ENCODE measurements at regions not wholly inside any gene's neighbourhood (a gene's known extent, or its start where the extent isn't known, plus 50 kb on each side); places are given as distances from the start of the nearest gene placed in this dataset.

DNA sequence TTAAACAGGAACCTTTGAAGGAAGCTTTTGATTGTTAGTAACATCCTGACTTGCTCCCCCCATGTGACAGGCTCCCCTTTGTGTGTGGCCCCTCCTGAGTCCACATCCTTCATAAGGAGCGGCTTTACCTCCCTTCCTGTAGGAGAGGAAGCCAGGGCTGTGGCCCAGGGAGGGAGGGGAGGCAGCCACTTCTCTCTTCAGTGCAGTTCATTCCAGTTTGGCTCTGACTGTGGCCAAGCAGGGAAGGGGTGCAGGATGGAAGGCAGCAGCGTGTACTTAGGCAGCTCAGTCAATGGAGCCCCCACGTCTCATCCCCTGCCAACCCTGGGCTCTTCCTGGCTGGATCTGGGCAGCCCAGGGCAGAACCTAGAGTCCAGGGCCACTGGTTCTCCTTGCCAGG, 295.2 kb downstream of the QKI start:
- H3K9me3 ChIP-seq (replicated peaks; ENCODE audit: control insufficient read depth, insufficient read depth, low read depth, low read length), result no peaks in the 10 kb centered on the region
- H3K27me3 ChIP-seq (ENCODE audit: control insufficient read depth in 2 of 2, insufficient read depth in 2 of 2, low read length in 2 of 2), result peaks cover 3 to 29% of the 10 kb centered on the region in 2 experiments; a peak in 2 of 5 replicates
- ATAC-seq (no peak), DNase-seq (ENCODE audit: extremely low read depth in 1 of 4, low spot score in 3 of 4) (no peak), FAIRE-seq (no peak)
- H3K27ac ChIP-seq (ENCODE audit: extremely low read depth, low read depth, low read length), result no peak overlapping the region
- H3K36me3 ChIP-seq (ENCODE audit: control insufficient read depth, insufficient read depth, low read length), result no peaks in the 10 kb centered on the region
- H3K9me1 ChIP-seq (ENCODE audit: control insufficient read depth, insufficient read depth, low read length), result no peaks in the 10 kb centered on the region
- H3K4me2 ChIP-seq (ENCODE audit: insufficient read depth, low read length), result no peak overlapping the region
- no peaks in the 10 kb centered on the region for H3K79me2 ChIP-seq (ENCODE audit: control insufficient read depth, insufficient read depth, low read length)
- CTCF ChIA-PET (ENCODE audit: low intra/inter-chr PET ratio), result no interaction called here
- POLR2A ChIA-PET, result no interaction called here
- intact Hi-C loops (cut with micrococcal nuclease) (loop anchor here (5.0 kb wide), 2 partner anchors 153 to 292 kb away; no protein-coding TSS in a partner anchor), in situ Hi-C loops (cut with MboI) (no loop called here)
- no peak overlapping the region; a peak in 1 of 4 replicates for H3K9ac ChIP-seq (ENCODE audit: insufficient read depth in 1 of 2, low read depth in 2 of 2, low read length in 2 of 2)
- peaks cover 6 to 8% of the 10 kb centered on the region in 2 experiments; a peak in 4 of 5 replicates for H3K4me1 ChIP-seq (replicated peaks in 1 of 2; ENCODE audit: control insufficient read depth in 2 of 2, insufficient read depth in 2 of 2, low read length in 2 of 2)
- no TSS peak for BruUV-seq (replicated peaks)
- no peak overlapping the region for H3K4me3 ChIP-seq
- WGBS (ENCODE audit: insufficient coverage, low coverage, missing lambda C conversion rate), result 19% methylated on average over 2 of the region's 3 CpGs
- no peaks in the 10 kb centered on the region for H4K20me1 ChIP-seq (replicated peaks; ENCODE audit: control insufficient read depth, insufficient read depth, low read length)
- H2AFZ ChIP-seq (ENCODE audit: low read depth, low read length), result no peak overlapping the region; the same call in 1 of the 2 replicates
- TF ChIP-seq CBX8 (IDR thresholded peaks at IDR 0.05; ENCODE audit: borderline replicate concordance, extremely low read depth, low read depth, low read length, poor library complexity, severe bottlenecking) (no peak), CBX2 (IDR thresholded peaks at IDR 0.05; ENCODE audit: insufficient read depth, low read length, poor library complexity, severe bottlenecking) (no peak), C11orf30 (IDR thresholded peaks at IDR 0.05; ENCODE audit: low read depth) (no peak), PCBP2 (IDR thresholded peaks at IDR 0.05; ENCODE audit: low read depth, low read length, poor library complexity, severe bottlenecking) (no peak), TAF15 (IDR thresholded peaks at IDR 0.05; ENCODE audit: low read depth, low read length) (no peak), U2AF2 (optimal IDR thresholded peaks at IDR 0.05; ENCODE audit: low read depth, low read length) (no peak)
- TF ChIP-seq, protein P1, sequence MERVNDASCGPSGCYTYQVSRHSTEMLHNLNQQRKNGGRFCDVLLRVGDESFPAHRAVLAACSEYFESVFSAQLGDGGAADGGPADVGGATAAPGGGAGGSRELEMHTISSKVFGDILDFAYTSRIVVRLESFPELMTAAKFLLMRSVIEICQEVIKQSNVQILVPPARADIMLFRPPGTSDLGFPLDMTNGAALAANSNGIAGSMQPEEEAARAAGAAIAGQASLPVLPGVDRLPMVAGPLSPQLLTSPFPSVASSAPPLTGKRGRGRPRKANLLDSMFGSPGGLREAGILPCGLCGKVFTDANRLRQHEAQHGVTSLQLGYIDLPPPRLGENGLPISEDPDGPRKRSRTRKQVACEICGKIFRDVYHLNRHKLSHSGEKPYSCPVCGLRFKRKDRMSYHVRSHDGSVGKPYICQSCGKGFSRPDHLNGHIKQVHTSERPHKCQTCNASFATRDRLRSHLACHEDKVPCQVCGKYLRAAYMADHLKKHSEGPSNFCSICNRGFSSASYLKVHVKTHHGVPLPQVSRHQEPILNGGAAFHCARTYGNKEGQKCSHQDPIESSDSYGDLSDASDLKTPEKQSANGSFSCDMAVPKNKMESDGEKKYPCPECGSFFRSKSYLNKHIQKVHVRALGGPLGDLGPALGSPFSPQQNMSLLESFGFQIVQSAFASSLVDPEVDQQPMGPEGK (CRISPR knock-in tag; IDR thresholded peaks at IDR 0.05; ENCODE audit: borderline replicate concordance), result no peak
- TF ChIP-seq, protein P2, sequence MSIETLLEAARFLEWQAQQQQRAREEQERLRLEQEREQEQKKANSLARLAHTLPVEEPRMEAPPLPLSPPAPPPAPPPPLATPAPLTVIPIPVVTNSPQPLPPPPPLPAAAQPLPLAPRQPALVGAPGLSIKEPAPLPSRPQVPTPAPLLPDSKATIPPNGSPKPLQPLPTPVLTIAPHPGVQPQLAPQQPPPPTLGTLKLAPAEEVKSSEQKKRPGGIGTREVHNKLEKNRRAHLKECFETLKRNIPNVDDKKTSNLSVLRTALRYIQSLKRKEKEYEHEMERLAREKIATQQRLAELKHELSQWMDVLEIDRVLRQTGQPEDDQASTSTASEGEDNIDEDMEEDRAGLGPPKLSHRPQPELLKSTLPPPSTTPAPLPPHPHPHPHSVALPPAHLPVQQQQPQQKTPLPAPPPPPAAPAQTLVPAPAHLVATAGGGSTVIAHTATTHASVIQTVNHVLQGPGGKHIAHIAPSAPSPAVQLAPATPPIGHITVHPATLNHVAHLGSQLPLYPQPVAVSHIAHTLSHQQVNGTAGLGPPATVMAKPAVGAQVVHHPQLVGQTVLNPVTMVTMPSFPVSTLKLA (conservative IDR thresholded peaks at IDR 0.05), result no peak
- TF ChIP-seq, protein P3, sequence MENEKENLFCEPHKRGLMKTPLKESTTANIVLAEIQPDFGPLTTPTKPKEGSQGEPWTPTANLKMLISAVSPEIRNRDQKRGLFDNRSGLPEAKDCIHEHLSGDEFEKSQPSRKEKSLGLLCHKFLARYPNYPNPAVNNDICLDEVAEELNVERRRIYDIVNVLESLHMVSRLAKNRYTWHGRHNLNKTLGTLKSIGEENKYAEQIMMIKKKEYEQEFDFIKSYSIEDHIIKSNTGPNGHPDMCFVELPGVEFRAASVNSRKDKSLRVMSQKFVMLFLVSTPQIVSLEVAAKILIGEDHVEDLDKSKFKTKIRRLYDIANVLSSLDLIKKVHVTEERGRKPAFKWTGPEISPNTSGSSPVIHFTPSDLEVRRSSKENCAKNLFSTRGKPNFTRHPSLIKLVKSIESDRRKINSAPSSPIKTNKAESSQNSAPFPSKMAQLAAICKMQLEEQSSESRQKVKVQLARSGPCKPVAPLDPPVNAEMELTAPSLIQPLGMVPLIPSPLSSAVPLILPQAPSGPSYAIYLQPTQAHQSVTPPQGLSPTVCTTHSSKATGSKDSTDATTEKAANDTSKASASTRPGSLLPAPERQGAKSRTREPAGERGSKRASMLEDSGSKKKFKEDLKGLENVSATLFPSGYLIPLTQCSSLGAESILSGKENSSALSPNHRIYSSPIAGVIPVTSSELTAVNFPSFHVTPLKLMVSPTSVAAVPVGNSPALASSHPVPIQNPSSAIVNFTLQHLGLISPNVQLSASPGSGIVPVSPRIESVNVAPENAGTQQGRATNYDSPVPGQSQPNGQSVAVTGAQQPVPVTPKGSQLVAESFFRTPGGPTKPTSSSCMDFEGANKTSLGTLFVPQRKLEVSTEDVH (IDR thresholded peaks at IDR 0.05; ENCODE audit: low read depth, partially characterized antibody), result no peak
- TF ChIP-seq, protein P4, sequence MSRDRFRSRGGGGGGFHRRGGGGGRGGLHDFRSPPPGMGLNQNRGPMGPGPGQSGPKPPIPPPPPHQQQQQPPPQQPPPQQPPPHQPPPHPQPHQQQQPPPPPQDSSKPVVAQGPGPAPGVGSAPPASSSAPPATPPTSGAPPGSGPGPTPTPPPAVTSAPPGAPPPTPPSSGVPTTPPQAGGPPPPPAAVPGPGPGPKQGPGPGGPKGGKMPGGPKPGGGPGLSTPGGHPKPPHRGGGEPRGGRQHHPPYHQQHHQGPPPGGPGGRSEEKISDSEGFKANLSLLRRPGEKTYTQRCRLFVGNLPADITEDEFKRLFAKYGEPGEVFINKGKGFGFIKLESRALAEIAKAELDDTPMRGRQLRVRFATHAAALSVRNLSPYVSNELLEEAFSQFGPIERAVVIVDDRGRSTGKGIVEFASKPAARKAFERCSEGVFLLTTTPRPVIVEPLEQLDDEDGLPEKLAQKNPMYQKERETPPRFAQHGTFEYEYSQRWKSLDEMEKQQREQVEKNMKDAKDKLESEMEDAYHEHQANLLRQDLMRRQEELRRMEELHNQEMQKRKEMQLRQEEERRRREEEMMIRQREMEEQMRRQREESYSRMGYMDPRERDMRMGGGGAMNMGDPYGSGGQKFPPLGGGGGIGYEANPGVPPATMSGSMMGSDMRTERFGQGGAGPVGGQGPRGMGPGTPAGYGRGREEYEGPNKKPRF (IDR thresholded peaks at IDR 0.05; ENCODE audit: low read depth, low read length), result no peak

Data from K562 (cell line).